H1 (cell line): ENCODE measurements at regions not wholly inside any gene's neighbourhood (a gene's known extent, or its start where the extent isn't known, plus 50 kb on each side); places are given as distances from the start of the nearest gene placed in this dataset.

Experiments
- BCL11A ChIP-seq, 2 experiments: IDR thresholded peaks; one replicate each; pipeline ENCODE4 v1.6.1; 2011; ENCODE audit warnings: low read depth in 2 of 2, low read length in 2 of 2, mild to moderate bottlenecking in 2 of 2
- CBX5 ChIP-seq: fragments of 300-800, 300-1000 bp; sonication (generic); IDR thresholded peaks from 2 replicates; pipeline ENCODE4 v1.7.1; 2016; ENCODE audit warnings: antibody characterized with exemption, low read length, low read depth
- CHD2 ChIP-seq: IDR thresholded peaks from 2 replicates; pipeline ENCODE4 v1.6.1; 2012; ENCODE audit warnings: low read length, improper control_type of control experiment
- RAD21 ChIP-seq, 2 experiments: IDR thresholded peaks in 1 of 2; conservative IDR thresholded peaks in 1 of 2; 2 replicates each; pipeline ENCODE4 v1.6.1; 2011; ENCODE audit warnings: low read depth in 2 of 2, low read length in 2 of 2, improper control_type of control experiment in 1 of 2, inconsistent platforms in 1 of 2, mild to moderate bottlenecking in 1 of 2, moderate library complexity in 1 of 2
- SIN3A ChIP-seq, 2 experiments: IDR thresholded peaks in 1 of 2; conservative IDR thresholded peaks in 1 of 2; 2 replicates each; pipeline ENCODE4 v1.6.1; 2011 to 2012; ENCODE audit warnings: low read length in 2 of 2, improper control_type of control experiment in 1 of 2, low read depth in 1 of 2, mild to moderate bottlenecking in 1 of 2
- SIRT6 ChIP-seq: IDR thresholded peaks from one replicate; pipeline ENCODE4 v1.7.1; 2012; ENCODE audit warnings: low read length, inconsistent platforms
- SRF ChIP-seq: IDR thresholded peaks from 2 replicates; pipeline ENCODE4 v1.6.1; 2011; ENCODE audit warnings: mild to moderate bottlenecking, low read depth, low read length, moderate library complexity
- USF2 ChIP-seq: IDR thresholded peaks from 2 replicates; pipeline ENCODE4 v1.6.1; 2011; ENCODE audit warnings: low read length, improper control_type of control experiment

GRCh38 chr17:5873781-5874180 is 196.4 kb upstream of the WSCD1 start (continued):
- TF ChIP-seq CBX5 (no peak), RAD21 (IDR thresholded peaks at IDR 0.05 in 1 of 2, conservative IDR thresholded peaks at IDR 0.05 in 1 of 2; ENCODE audit: low read depth in 2 of 2, low read length in 2 of 2) (no peak), SIN3A (conservative IDR thresholded peaks at IDR 0.05 in 1 of 2, IDR thresholded peaks at IDR 0.05 in 1 of 2; ENCODE audit: low read depth in 1 of 2, low read length in 2 of 2) (no peak), CHD2 (no peak), BCL11A (IDR thresholded peaks at IDR 0.05; ENCODE audit: low read depth in 2 of 2, low read length in 2 of 2) (no peak), SIRT6 (no peak), SRF (no peak), USF2 (no peak)
